ENCODE measurements at regions not wholly inside any gene's neighbourhood (a gene's known extent, or its start where the extent isn't known, plus 50 kb on each side); places are given as distances from the start of the nearest gene placed in this dataset.

GRCh38 chr2:181253438-181253837, 203.7 kb upstream of the ITGA4 start:
- TF ChIP-seq SIN3A (IDR thresholded peaks at IDR 0.05; ENCODE audit: low read depth) (no peak), CTCF (IDR thresholded peaks at IDR 0.05 in 2 of 3, conservative IDR thresholded peaks at IDR 0.05 in 1 of 3; ENCODE audit: borderline replicate concordance in 1 of 3, insufficient read depth in 1 of 3, low read depth in 2 of 3, low read length in 2 of 3) (no peak), POLR2AphosphoS5 (IDR thresholded peaks at IDR 0.05; ENCODE audit: low read depth, low read length) (no peak), MAX (IDR thresholded peaks at IDR 0.05) (no peak), EZH2 (IDR thresholded peaks at IDR 0.05) (no peak), CBX3 (IDR thresholded peaks at IDR 0.05; ENCODE audit: low read depth) (no peak)

All from HCT116 (cell line).